IPS-20b (cell line): ENCODE measurements at regions not wholly inside any gene's neighbourhood (a gene's known extent, or its start where the extent isn't known, plus 50 kb on each side); places are given as distances from the start of the nearest gene placed in this dataset.

Experiments used
- H3K27ac ChIP-seq: one replicate; pipeline ENCODE4 v1.5.1; 2013; ENCODE audit warnings: low read length
- H3K27me3 ChIP-seq: 2 replicates; pipeline ENCODE4 v1.6.1; 2013; ENCODE audit warnings: mild to moderate bottlenecking, low read length, inconsistent platforms; ENCODE audit not compliant: insufficient read depth
- H3K36me3 ChIP-seq: 2 replicates; pipeline ENCODE4 v1.6.1; 2013; ENCODE audit warnings: low read depth, mild to moderate bottlenecking, inconsistent platforms, low read length, moderate library complexity; ENCODE audit not compliant: insufficient read depth
- H3K4me1 ChIP-seq: 2 replicates; pipeline ENCODE4 v1.6.1; 2013; ENCODE audit warnings: mild to moderate bottlenecking, control low read depth, inconsistent platforms, low read length, moderate library complexity; ENCODE audit not compliant: insufficient read depth
- H3K4me3 ChIP-seq: 2 replicates; pipeline ENCODE4 v1.5.1; 2013; ENCODE audit warnings: mild to moderate bottlenecking, low read length, inconsistent platforms
- H3K9ac ChIP-seq: 2 replicates; pipeline ENCODE4 v1.6.1; 2013; ENCODE audit warnings: low read depth, mild to moderate bottlenecking, inconsistent platforms, low read length, moderate library complexity
- H3K9me3 ChIP-seq: 2 replicates; pipeline ENCODE4 v1.6.1; 2013; ENCODE audit warnings: mild to moderate bottlenecking, low read depth, low read length, inconsistent platforms; ENCODE audit not compliant: insufficient read depth

- Histone ChIP-seq H3K27me3 (no peaks in the 10 kb centered on the region), H3K9ac (no peak overlapping the region), H3K4me1 (0 out of 2 replicates have a peak, but pooled peaks cover 3% of the 10 kb centered on the region), H3K36me3 (no peaks in the 10 kb centered on the region), H3K27ac (no peak overlapping the region), H3K4me3 (no peak overlapping the region), H3K9me3 (peaks cover 11% of the 10 kb centered on the region; the same call in 1 of the 2 replicates)
Observed at GRCh38 chr16:85971902-85972638, 73.1 kb downstream of the IRF8 start.

- no peaks in the 10 kb centered on the region for H3K27me3 ChIP-seq
- H3K36me3 ChIP-seq, result no peaks in the 10 kb centered on the region
- H3K9ac ChIP-seq, result no peak overlapping the region
- H3K9me3 ChIP-seq, result peaks cover 11% of the 10 kb centered on the region; the same call in 1 of the 2 replicates
- H3K4me1 ChIP-seq, result 0 out of 2 replicates have a peak, but pooled peaks cover 3% of the 10 kb centered on the region
- no peak overlapping the region for H3K4me3 ChIP-seq
- no peak overlapping the region for H3K27ac ChIP-seq
Observed at GRCh38 chr16:85974428-85975375, 75.7 kb downstream of the IRF8 start.

DNA sequence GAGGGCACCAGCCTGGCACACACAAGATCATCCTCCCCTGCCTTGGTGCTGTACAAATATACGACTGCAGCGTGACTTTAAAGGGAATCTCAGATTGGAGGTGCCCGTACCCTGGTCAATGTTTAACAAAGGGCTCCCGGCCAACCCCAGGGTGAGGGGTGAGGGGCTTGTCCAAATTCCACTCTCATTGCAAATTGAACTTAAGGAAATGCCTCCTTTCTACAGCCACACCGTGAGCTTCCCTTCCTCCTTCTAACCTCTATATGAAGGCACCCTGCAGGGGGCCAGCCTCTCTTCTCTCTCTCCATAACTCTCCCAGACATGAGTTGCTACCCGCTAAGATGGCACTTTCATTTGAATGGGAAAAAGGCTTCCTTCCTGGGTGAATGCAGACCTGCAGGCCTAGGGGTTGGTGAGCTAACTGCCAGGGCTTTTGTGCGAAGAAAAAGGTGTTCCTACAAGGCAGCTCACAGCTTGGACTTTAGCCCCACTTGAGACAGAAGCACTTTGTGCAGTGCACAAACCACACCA is 76.6 kb downstream of the IRF8 start:
- Histone ChIP-seq H3K36me3 (no peaks in the 10 kb centered on the region), H3K27ac (no peak overlapping the region), H3K27me3 (no peaks in the 10 kb centered on the region), H3K9ac (no peak overlapping the region), H3K4me3 (no peak overlapping the region), H3K9me3 (peaks cover 11% of the 10 kb centered on the region; the same call in 1 of the 2 replicates), H3K4me1 (0 out of 2 replicates have a peak, but pooled peaks cover 3% of the 10 kb centered on the region)

GRCh38 chr16:85978291-85978775 is 79.4 kb downstream of the IRF8 start:
- Histone ChIP-seq H3K27ac (no peak overlapping the region), H3K4me3 (no peak overlapping the region), H3K4me1 (0 out of 2 replicates have a peak, but pooled peaks cover 3% of the 10 kb centered on the region), H3K9me3 (peaks cover 5% of the 10 kb centered on the region; the same call in 1 of the 2 replicates), H3K27me3 (no peaks in the 10 kb centered on the region), H3K36me3 (no peaks in the 10 kb centered on the region), H3K9ac (no peak overlapping the region)

- Histone ChIP-seq H3K27me3 (no peaks in the 10 kb centered on the region), H3K4me3 (no peak overlapping the region), H3K9me3 (peaks cover 3% of the 10 kb centered on the region; the same call in 1 of the 2 replicates), H3K36me3 (no peaks in the 10 kb centered on the region), H3K27ac (no peak overlapping the region), H3K4me1 (0 out of 2 replicates have a peak, but pooled peaks cover 3% of the 10 kb centered on the region), H3K9ac (no peak overlapping the region)
Observed at GRCh38 chr16:85978976-85979375, 80.0 kb downstream of the IRF8 start.

- no peak overlapping the region for H3K27ac ChIP-seq
- H3K9ac ChIP-seq, result no peak overlapping the region
- H3K4me3 ChIP-seq, result no peak overlapping the region
- H3K9me3 ChIP-seq, result no peaks in the 10 kb centered on the region
- no peaks in the 10 kb centered on the region for H3K27me3 ChIP-seq
- 0 out of 2 replicates have a peak, but pooled peaks cover 3% of the 10 kb centered on the region for H3K4me1 ChIP-seq
- no peaks in the 10 kb centered on the region for H3K36me3 ChIP-seq
Observed at GRCh38 chr16:85979605-85980004, 80.6 kb downstream of the IRF8 start.

- H3K27ac ChIP-seq, result no peak overlapping the region
- no peak overlapping the region for H3K9ac ChIP-seq
- no peaks in the 10 kb centered on the region for H3K9me3 ChIP-seq
- H3K36me3 ChIP-seq, result no peaks in the 10 kb centered on the region
- H3K4me1 ChIP-seq, result 0 out of 2 replicates have a peak, but pooled peaks cover 2% of the 10 kb centered on the region
- no peak overlapping the region for H3K4me3 ChIP-seq
- no peaks in the 10 kb centered on the region for H3K27me3 ChIP-seq
Observed at GRCh38 chr16:85980686-85981085, 81.7 kb downstream of the IRF8 start.

GRCh38 chr16:85981826-85982562 is 83.0 kb downstream of the IRF8 start:
- H3K9ac ChIP-seq, result no peak overlapping the region
- H3K27me3 ChIP-seq, result no peaks in the 10 kb centered on the region
- no peak overlapping the region for H3K4me3 ChIP-seq

DNA sequence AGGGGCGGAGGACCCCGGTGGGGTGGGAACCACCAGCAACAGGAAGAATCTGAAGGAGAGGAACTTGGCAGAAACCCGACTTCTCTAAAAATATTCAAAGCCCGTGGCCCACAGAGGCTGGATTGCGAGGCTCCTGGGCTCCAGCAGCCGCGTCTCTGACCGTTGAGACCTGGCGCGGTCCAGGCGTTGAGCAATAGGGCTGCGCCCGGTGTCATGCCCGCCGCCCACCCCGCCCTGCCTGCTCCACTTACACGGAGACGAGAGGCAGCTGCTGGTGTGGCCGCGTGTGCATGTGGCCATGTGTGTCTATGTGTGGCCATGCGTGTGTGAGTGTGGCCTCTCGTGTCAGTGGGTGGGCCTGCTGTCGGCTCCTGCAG is 83.6 kb downstream of the IRF8 start:
- no peak overlapping the region for H3K4me3 ChIP-seq
- H3K9ac ChIP-seq, result no peak overlapping the region
- no peaks in the 10 kb centered on the region for H3K27me3 ChIP-seq
- H3K9me3 ChIP-seq, result no peaks in the 10 kb centered on the region
- no peak overlapping the region for H3K27ac ChIP-seq
- no peaks in the 10 kb centered on the region for H3K36me3 ChIP-seq
- H3K4me1 ChIP-seq, result no peaks in the 10 kb centered on the region

More at GRCh38 chr16:85981826-85982562, 83.0 kb downstream of the IRF8 start:
- no peaks in the 10 kb centered on the region for H3K36me3 ChIP-seq
- no peaks in the 10 kb centered on the region for H3K4me1 ChIP-seq
- H3K27ac ChIP-seq, result no peak overlapping the region
- no peaks in the 10 kb centered on the region for H3K9me3 ChIP-seq

DNA sequence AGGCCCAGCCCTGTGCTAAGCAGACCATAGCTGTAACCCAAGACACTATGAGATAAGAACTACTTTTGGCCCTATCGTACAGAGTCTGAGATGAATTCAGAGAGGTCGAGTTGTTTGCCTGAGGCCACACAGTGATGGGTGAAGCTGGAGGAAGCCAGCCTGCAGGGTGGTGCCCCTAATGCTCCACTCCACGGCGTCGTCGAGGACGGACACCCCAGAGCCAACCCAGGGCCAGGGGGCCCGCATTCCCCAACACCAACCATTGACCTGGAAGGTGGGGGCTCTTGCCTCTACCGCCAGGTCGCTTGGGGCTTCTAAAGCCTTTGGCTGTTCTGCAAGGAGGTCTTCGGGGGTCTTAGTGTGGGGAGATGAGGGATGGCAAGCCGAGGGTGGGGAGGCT is 84.1 kb downstream of the IRF8 start:
- Histone ChIP-seq H3K27ac (no peak overlapping the region), H3K27me3 (no peaks in the 10 kb centered on the region), H3K36me3 (no peaks in the 10 kb centered on the region), H3K4me3 (no peak overlapping the region), H3K9me3 (no peaks in the 10 kb centered on the region), H3K9ac (no peak overlapping the region), H3K4me1 (no peaks in the 10 kb centered on the region)
